ENCODE measurements at regions not wholly inside any gene's neighbourhood (a gene's known extent, or its start where the extent isn't known, plus 50 kb on each side); places are given as distances from the start of the nearest gene placed in this dataset.

- no CpG with 5 or more reads among the region's 3 CpGs for WGBS (ENCODE audit: insufficient coverage)
- Mint-ChIP-seq H3K36me3 (no peaks in the 10 kb centered on the region), H3K9me3 (peaks cover 16 to 36% (median 17%) of the 10 kb centered on the region in 3 donors), H3K4me1 (no peaks in the 10 kb centered on the region), H3K4me3 (no peak overlapping the region), H3K27me3 (no peaks in the 10 kb centered on the region), H3K27ac (no peak overlapping the region)
- no peak overlapping the region for H3K27ac ChIP-seq (ENCODE audit: low read length)
- H3K4me3 ChIP-seq (ENCODE audit: control insufficient read depth in 1 of 2, extremely low read depth in 1 of 2, low read length in 1 of 2): no peak overlapping the region
- no peaks in the 10 kb centered on the region for H3K27me3 ChIP-seq (replicated peaks in 1 of 2; ENCODE audit: control insufficient read depth in 2 of 2, extremely low read depth in 1 of 2, insufficient read depth in 2 of 2, low read length in 1 of 2)
- H3K9me3 ChIP-seq: no peaks in the 10 kb centered on the region
- no peak for DNase-seq
- ChIA-PET POLR2A (no interaction called here), CTCF (no interaction called here)
- no peak for ATAC-seq (replicated peaks in 1 of 4)
- no peaks in the 10 kb centered on the region for H3K36me3 ChIP-seq (ENCODE audit: control insufficient read depth in 2 of 2, extremely low read depth in 1 of 2, insufficient read depth in 1 of 2, low read length in 1 of 2)
- H3K4me1 ChIP-seq (ENCODE audit: control insufficient read depth in 1 of 2, extremely low read depth in 1 of 2, insufficient read depth in 2 of 2, low read length in 2 of 2): no peaks in the 10 kb centered on the region
Measured at GRCh38 chr7:52685333-52685732, 350.1 kb upstream of the POM121L12 start.

- POLR2A ChIA-PET: no interaction called here
- CTCF ChIA-PET: no interaction called here
Measured at GRCh38 chr7:52684388-52684787, 351.0 kb upstream of the POM121L12 start.

GRCh38 chr7:52682993-52683392, 352.4 kb upstream of the POM121L12 start:
- H3K4me3 ChIP-seq (ENCODE audit: control insufficient read depth in 1 of 2, extremely low read depth in 1 of 2, low read length in 1 of 2): no peak overlapping the region
- H3K9me3 ChIP-seq: no peaks in the 10 kb centered on the region
- ATAC-seq (replicated peaks in 1 of 4) (no peak), DNase-seq (no peak)
- ChIA-PET CTCF (no interaction called here), POLR2A (no interaction called here)
- Mint-ChIP-seq H3K4me3 (no peak overlapping the region), H3K4me1 (no peaks in the 10 kb centered on the region), H3K9me3 (peaks cover 14 to 34% (median 17%) of the 10 kb centered on the region in 3 donors), H3K36me3 (no peaks in the 10 kb centered on the region), H3K27ac (no peak overlapping the region), H3K27me3 (no peaks in the 10 kb centered on the region)
- no peaks in the 10 kb centered on the region for H3K36me3 ChIP-seq (ENCODE audit: control insufficient read depth in 2 of 2, extremely low read depth in 1 of 2, insufficient read depth in 1 of 2, low read length in 1 of 2)
- no CpG with 5 or more reads among the region's 3 CpGs for WGBS (ENCODE audit: insufficient coverage)
- H3K27ac ChIP-seq (ENCODE audit: low read length): no peak overlapping the region
- H3K27me3 ChIP-seq (replicated peaks in 1 of 2; ENCODE audit: control insufficient read depth in 2 of 2, extremely low read depth in 1 of 2, insufficient read depth in 2 of 2, low read length in 1 of 2): no peaks in the 10 kb centered on the region
- H3K4me1 ChIP-seq (ENCODE audit: control insufficient read depth in 1 of 2, extremely low read depth in 1 of 2, insufficient read depth in 2 of 2, low read length in 2 of 2): no peaks in the 10 kb centered on the region

More at GRCh38 chr7:52684388-52684787, 351.0 kb upstream of the POM121L12 start:
- peaks cover 16 to 33% (median 18%) of the 10 kb centered on the region in 3 donors for H3K9me3 Mint-ChIP-seq
- ATAC-seq (replicated peaks in 1 of 4) (no peak), DNase-seq (no peak)
- Histone ChIP-seq H3K27ac (ENCODE audit: low read length) (no peak overlapping the region), H3K4me3 (ENCODE audit: control insufficient read depth in 1 of 2, extremely low read depth in 1 of 2, low read length in 1 of 2) (no peak overlapping the region), H3K36me3 (ENCODE audit: control insufficient read depth in 2 of 2, extremely low read depth in 1 of 2, insufficient read depth in 1 of 2, low read length in 1 of 2) (no peaks in the 10 kb centered on the region), H3K9me3 (no peaks in the 10 kb centered on the region), H3K27me3 (replicated peaks in 1 of 2; ENCODE audit: control insufficient read depth in 2 of 2, extremely low read depth in 1 of 2, insufficient read depth in 2 of 2, low read length in 1 of 2) (no peaks in the 10 kb centered on the region), H3K4me1 (ENCODE audit: control insufficient read depth in 1 of 2, extremely low read depth in 1 of 2, insufficient read depth in 2 of 2, low read length in 2 of 2) (no peaks in the 10 kb centered on the region)
- H3K36me3 Mint-ChIP-seq: no peaks in the 10 kb centered on the region
- no peaks in the 10 kb centered on the region for H3K4me1 Mint-ChIP-seq
- 83% methylated on average over 2 of the region's 2 CpGs for WGBS (ENCODE audit: insufficient coverage)
- no peak overlapping the region for H3K4me3 Mint-ChIP-seq
- no peaks in the 10 kb centered on the region for H3K27me3 Mint-ChIP-seq
- H3K27ac Mint-ChIP-seq: no peak overlapping the region

GRCh38 chr7:52670608-52671225, 364.7 kb upstream of the POM121L12 start:
- H3K4me3 ChIP-seq (ENCODE audit: control insufficient read depth in 1 of 2, extremely low read depth in 1 of 2, low read length in 1 of 2): no peak overlapping the region
- WGBS (ENCODE audit: insufficient coverage): 17% methylated on average over 2 of the region's 4 CpGs
- no peaks in the 10 kb centered on the region for H3K27me3 ChIP-seq (replicated peaks in 1 of 2; ENCODE audit: control insufficient read depth in 2 of 2, extremely low read depth in 1 of 2, insufficient read depth in 2 of 2, low read length in 1 of 2)
- no peaks in the 10 kb centered on the region for H3K4me1 ChIP-seq (ENCODE audit: control insufficient read depth in 1 of 2, extremely low read depth in 1 of 2, insufficient read depth in 2 of 2, low read length in 2 of 2)
- no peak overlapping the region for H3K27ac Mint-ChIP-seq
- no peak overlapping the region for H3K27ac ChIP-seq (ENCODE audit: low read length)
- peaks cover 2% of the 10 kb centered on the region for H3K9me3 ChIP-seq
- no peaks in the 10 kb centered on the region for H3K27me3 Mint-ChIP-seq
- no peaks in the 10 kb centered on the region for H3K36me3 ChIP-seq (ENCODE audit: control insufficient read depth in 2 of 2, extremely low read depth in 1 of 2, insufficient read depth in 1 of 2, low read length in 1 of 2)
- no peaks in the 10 kb centered on the region for H3K36me3 Mint-ChIP-seq
- H3K4me3 Mint-ChIP-seq: no peak overlapping the region
- ChIA-PET CTCF (no interaction called here), POLR2A (no interaction called here)
- no peak for ATAC-seq (replicated peaks in 1 of 4)
- peaks cover 5 to 19% (median 14%) of the 10 kb centered on the region in 3 donors for H3K9me3 Mint-ChIP-seq
- no peak for DNase-seq
- no peaks in the 10 kb centered on the region for H3K4me1 Mint-ChIP-seq

- CTCF ChIA-PET: no interaction called here
- H3K4me3 Mint-ChIP-seq: no peak overlapping the region
- H3K27me3 Mint-ChIP-seq: no peaks in the 10 kb centered on the region
- Histone ChIP-seq H3K4me3 (ENCODE audit: control insufficient read depth in 1 of 2, extremely low read depth in 1 of 2, low read length in 1 of 2) (no peak overlapping the region), H3K27me3 (replicated peaks in 1 of 2; ENCODE audit: control insufficient read depth in 2 of 2, extremely low read depth in 1 of 2, insufficient read depth in 2 of 2, low read length in 1 of 2) (no peaks in the 10 kb centered on the region), H3K4me1 (ENCODE audit: control insufficient read depth in 1 of 2, extremely low read depth in 1 of 2, insufficient read depth in 2 of 2, low read length in 2 of 2) (no peaks in the 10 kb centered on the region), H3K9me3 (peaks cover 2% of the 10 kb centered on the region), H3K36me3 (ENCODE audit: control insufficient read depth in 2 of 2, extremely low read depth in 1 of 2, insufficient read depth in 1 of 2, low read length in 1 of 2) (no peaks in the 10 kb centered on the region), H3K27ac (ENCODE audit: low read length) (no peak overlapping the region)
- DNase-seq: no peak
- no peaks in the 10 kb centered on the region for H3K36me3 Mint-ChIP-seq
- POLR2A ChIA-PET: no interaction called here
- no peak for ATAC-seq (replicated peaks in 1 of 4)
- H3K27ac Mint-ChIP-seq: no peak overlapping the region
- peaks cover 5 to 24% (median 15%) of the 10 kb centered on the region in 3 donors for H3K9me3 Mint-ChIP-seq
- 92% methylated on average over 21 of the region's 21 CpGs for WGBS (ENCODE audit: insufficient coverage)
- no peaks in the 10 kb centered on the region for H3K4me1 Mint-ChIP-seq
Measured at GRCh38 chr7:52669031-52669430, 366.4 kb upstream of the POM121L12 start.

- H3K36me3 ChIP-seq (ENCODE audit: control insufficient read depth in 2 of 2, extremely low read depth in 1 of 2, insufficient read depth in 1 of 2, low read length in 1 of 2): no peaks in the 10 kb centered on the region
- ChIA-PET POLR2A (no interaction called here), CTCF (no interaction called here)
- no peaks in the 10 kb centered on the region for H3K36me3 Mint-ChIP-seq
- 91% methylated on average over 16 of the region's 17 CpGs for WGBS (ENCODE audit: insufficient coverage)
- no peaks in the 10 kb centered on the region for H3K4me1 Mint-ChIP-seq
- peaks cover 5 to 24% (median 12%) of the 10 kb centered on the region in 3 donors for H3K9me3 Mint-ChIP-seq
- no peak overlapping the region for H3K27ac Mint-ChIP-seq
- H3K27me3 ChIP-seq (replicated peaks in 1 of 2; ENCODE audit: control insufficient read depth in 2 of 2, extremely low read depth in 1 of 2, insufficient read depth in 2 of 2, low read length in 1 of 2): no peaks in the 10 kb centered on the region
- H3K27ac ChIP-seq (ENCODE audit: low read length): no peak overlapping the region
- ATAC-seq (replicated peaks in 1 of 4) (no peak), DNase-seq (no peak)
- no peaks in the 10 kb centered on the region for H3K4me1 ChIP-seq (ENCODE audit: control insufficient read depth in 1 of 2, extremely low read depth in 1 of 2, insufficient read depth in 2 of 2, low read length in 2 of 2)
- no peaks in the 10 kb centered on the region for H3K27me3 Mint-ChIP-seq
- H3K9me3 ChIP-seq: no peaks in the 10 kb centered on the region
- no peak overlapping the region for H3K4me3 Mint-ChIP-seq
- H3K4me3 ChIP-seq (ENCODE audit: control insufficient read depth in 1 of 2, extremely low read depth in 1 of 2, low read length in 1 of 2): no peak overlapping the region
Measured at GRCh38 chr7:52668435-52668834, 367.0 kb upstream of the POM121L12 start.

GRCh38 chr7:52659178-52659577, 376.3 kb upstream of the POM121L12 start:
- no peaks in the 10 kb centered on the region for H3K4me1 ChIP-seq (ENCODE audit: control insufficient read depth in 1 of 2, extremely low read depth in 1 of 2, insufficient read depth in 2 of 2, low read length in 2 of 2)
- Mint-ChIP-seq H3K4me1 (no peaks in the 10 kb centered on the region), H3K27me3 (no peaks in the 10 kb centered on the region), H3K4me3 (no peak overlapping the region), H3K36me3 (no peaks in the 10 kb centered on the region), H3K9me3 (peaks cover 2 to 27% (median 14%) of the 10 kb centered on the region in 3 donors), H3K27ac (no peak overlapping the region)
- ChIA-PET POLR2A (no interaction called here), CTCF (no interaction called here)
- H3K4me3 ChIP-seq (ENCODE audit: control insufficient read depth in 1 of 2, extremely low read depth in 1 of 2, low read length in 1 of 2): no peak overlapping the region
- H3K27ac ChIP-seq (ENCODE audit: low read length): no peak overlapping the region
- no peaks in the 10 kb centered on the region for H3K9me3 ChIP-seq
- DNase-seq: no peak
- H3K27me3 ChIP-seq (replicated peaks in 1 of 2; ENCODE audit: control insufficient read depth in 2 of 2, extremely low read depth in 1 of 2, insufficient read depth in 2 of 2, low read length in 1 of 2): no peaks in the 10 kb centered on the region
- no CpG with 5 or more reads among the region's 3 CpGs for WGBS (ENCODE audit: insufficient coverage)
- no peaks in the 10 kb centered on the region for H3K36me3 ChIP-seq (ENCODE audit: control insufficient read depth in 2 of 2, extremely low read depth in 1 of 2, insufficient read depth in 1 of 2, low read length in 1 of 2)
- no peak for ATAC-seq (replicated peaks in 1 of 4)
